Head of caudate nucleus (tissue), 42 donors: ENCODE measurements at regions not wholly inside any gene's neighbourhood (a gene's known extent, or its start where the extent isn't known, plus 50 kb on each side); places are given as distances from the start of the nearest gene placed in this dataset.

ENCODE experiments used
- DNase-seq, 42 donors: peaks; one replicate each; pipeline versions ENCODE4 v3.0.0 to v3.0.0-alpha.2; 2020 to 2021; ENCODE audit warnings: mixed read lengths in 7 of 42
- intact Hi-C: fragments of 100-400 bp; cut with DNase I; formaldehyde crosslinking; loops from one replicate; pipeline ENCODE4 v1.15.0; 2022

- intact Hi-C loops, result no loop called here
Measured at GRCh38 chr18:71842666-71843065, 701.5 kb downstream of the CBLN2 start.

DNA sequence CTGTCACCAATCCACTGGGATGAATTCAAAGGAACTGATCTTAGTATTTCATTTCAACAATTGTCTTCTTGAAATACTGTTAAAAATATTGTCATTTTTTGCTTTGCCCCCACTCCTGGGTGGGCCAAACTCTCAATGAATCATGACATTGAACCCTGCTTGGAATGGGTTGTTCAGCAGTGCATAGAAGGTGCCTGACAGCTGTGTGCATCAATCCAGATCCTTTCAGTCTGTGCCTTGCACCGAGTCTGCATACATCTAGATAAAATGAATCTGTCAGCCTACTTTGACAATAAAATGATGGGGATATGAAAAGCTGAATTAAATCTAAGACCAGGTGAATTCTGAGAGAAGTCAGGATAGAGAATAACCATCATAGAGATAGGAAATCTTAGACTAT, 706.6 kb downstream of the CBLN2 start:
- no peak for DNase-seq
- intact Hi-C loops, result no loop called here

More at GRCh38 chr18:71842666-71843065, 701.5 kb downstream of the CBLN2 start:
- DNase-seq, result no peak

DNA sequence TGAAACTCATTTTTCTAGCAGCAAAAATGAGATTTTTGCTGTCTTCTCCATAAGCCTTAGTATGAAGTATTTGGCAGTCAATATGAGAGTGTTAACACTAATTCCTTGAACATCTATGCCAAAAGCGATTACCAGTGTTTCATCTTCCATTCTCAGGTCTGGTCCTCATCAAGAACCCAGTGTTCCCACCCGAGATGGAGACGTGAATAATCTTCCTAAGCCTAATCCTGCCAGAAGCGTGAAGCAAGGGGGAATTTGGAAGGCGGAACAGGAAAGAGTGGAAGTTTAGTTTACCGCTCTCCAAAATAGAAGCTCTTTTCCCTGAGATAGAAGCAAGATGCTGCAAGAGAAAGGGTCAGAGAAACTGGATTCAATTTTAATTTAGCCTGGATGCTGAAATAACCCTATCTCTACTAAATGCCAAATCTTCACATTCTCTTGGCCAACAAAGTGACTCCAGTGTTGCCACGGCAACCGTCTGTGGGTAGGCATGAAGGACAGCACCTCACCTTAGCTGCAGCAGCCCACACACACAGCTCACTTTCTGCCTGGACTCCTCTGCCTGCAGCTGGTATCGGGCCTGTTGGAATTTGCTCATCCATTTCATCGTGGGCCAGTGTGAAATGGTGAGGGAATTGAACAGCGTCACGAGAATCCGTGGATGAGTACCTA, 711.1 kb downstream of the CBLN2 start:
- peak in 1 of 42 donors; percentile 24 for DNase-seq
- intact Hi-C loops, result no loop called here

GRCh38 chr18:71831039-71831438, 713.1 kb downstream of the CBLN2 start:
- intact Hi-C loops, result no loop called here

GRCh38 chr18:71827301-71827700, 716.8 kb downstream of the CBLN2 start:
- no peak for DNase-seq
- intact Hi-C loops, result no loop called here

More at GRCh38 chr18:71831039-71831438, 713.1 kb downstream of the CBLN2 start:
- no peak for DNase-seq

GRCh38 chr18:71815305-71815704, 728.8 kb downstream of the CBLN2 start:
- DNase-seq, result no peak
- intact Hi-C loops, result no loop called here

DNA sequence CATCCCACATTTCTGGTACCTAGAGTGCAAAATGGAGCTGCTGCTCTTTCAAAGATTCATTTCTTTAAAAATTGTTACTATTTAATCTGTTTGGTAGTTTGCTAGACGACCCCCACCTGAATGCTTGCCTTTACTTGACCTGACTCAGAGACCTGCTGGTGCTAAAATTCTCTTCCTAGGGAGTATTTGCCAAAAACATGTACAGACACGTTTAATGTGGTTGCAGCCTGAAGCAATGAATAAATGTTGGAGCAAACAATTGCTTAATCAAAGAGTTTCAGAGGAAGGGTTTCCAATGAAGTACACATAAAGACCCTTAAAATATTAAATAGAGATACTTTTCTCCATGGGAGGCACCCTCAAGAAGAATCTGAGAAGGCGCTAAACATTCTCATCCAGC, 734.4 kb downstream of the CBLN2 start:
- DNase-seq, result no peak
- intact Hi-C loops, result no loop called here

DNA sequence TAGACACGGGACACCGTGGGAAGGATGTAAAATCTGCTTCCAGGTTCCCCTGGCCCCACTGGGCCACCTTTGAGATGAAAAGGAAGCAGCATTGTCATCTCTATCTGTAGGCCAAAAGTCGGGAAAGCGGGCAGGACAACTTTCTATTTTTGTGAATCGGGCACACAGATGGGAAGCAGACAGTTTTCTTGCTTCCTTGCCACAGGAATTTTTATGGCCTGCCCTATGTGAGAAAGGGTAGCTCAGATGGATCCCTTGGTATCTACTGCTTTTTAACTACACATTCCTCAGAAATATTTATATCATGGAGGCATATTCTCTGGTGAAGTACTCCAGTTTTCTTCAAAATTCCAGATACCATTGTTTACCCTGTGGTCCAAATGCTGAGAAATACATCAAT, 735.5 kb downstream of the CBLN2 start:
- DNase-seq, result no peak
- intact Hi-C loops, result no loop called here

DNA sequence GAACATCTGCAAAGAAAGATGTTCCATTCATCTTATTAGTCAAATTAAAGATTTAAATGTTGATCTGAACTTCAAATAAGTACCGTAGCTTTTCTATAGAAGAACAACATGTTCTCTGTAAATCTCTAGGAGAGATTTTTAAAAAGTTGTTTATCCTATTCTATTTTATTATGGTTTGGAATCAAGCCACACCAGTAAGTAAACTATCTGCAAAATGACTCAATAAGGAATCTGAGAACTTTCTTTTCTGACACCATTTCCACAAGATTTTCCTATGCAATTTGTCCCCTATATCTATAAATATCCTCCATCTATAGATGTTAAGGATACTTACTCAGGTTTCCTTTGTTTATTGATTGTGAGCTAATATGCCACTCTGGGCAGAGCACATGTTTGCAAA, 736.6 kb downstream of the CBLN2 start:
- no peak for DNase-seq
- intact Hi-C loops, result no loop called here

DNA sequence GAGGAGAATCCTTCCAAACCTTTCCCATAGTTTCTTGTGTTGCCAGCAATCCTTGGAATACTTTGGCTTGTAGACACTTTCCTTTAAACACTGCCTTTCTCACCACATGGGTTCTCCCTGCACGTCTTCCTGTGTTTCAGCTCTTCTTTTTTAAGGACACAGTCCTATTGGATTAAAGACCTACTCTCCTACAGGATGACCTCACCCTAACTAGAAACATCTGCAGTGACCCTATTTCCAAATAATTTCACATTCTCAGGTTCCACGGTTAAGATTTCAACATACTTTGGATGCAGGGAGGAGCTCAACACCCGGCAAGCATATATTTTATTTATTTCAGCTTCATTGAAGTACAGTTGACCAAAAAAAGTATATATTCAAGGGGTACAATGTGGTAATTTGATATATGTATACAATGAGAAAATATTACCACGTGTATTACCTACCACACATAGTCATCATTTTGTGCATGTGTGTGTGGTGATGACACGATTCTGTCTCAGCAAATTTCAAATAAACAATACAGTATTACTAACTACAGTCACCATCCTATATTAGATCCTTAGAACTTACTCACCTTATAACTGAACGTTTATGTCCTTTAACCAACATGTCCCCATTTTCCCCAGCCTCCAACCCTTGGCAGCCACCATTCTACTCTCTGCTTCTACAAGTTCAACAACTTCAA, 745.0 kb downstream of the CBLN2 start:
- intact Hi-C loops, result no loop called here

GRCh38 chr18:71797554-71797953, 746.6 kb downstream of the CBLN2 start:
- DNase-seq, result no peak
- intact Hi-C loops, result no loop called here

More for the DNA sequence above, 745.0 kb downstream of the CBLN2 start:
- no peak for DNase-seq

- peak in 2 of 42 donors; percentile 3 to 46 for DNase-seq
- intact Hi-C loops, result no loop called here
Measured at GRCh38 chr18:71784777-71785176, 759.4 kb downstream of the CBLN2 start.

DNA sequence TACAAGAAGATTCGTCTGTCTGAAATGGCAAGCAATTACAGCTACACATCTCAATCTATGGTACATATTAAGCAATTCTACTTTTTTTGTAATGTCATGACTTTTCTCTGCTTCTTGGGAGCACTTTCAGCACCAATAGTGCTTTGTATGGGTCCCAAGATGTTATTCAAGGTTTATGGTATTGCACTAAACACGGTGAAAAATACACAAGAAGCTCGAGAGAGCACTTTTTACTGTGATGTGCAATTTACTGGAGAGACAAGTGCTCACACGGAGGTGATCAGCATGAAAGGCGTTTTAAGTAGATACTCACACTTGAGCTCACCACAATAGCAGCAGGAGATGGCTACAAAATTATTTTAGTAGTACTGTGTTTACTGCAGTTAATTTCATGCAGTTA, 783.6 kb downstream of the CBLN2 start:
- intact Hi-C loops, result no loop called here
- DNase-seq, result no peak

DNA sequence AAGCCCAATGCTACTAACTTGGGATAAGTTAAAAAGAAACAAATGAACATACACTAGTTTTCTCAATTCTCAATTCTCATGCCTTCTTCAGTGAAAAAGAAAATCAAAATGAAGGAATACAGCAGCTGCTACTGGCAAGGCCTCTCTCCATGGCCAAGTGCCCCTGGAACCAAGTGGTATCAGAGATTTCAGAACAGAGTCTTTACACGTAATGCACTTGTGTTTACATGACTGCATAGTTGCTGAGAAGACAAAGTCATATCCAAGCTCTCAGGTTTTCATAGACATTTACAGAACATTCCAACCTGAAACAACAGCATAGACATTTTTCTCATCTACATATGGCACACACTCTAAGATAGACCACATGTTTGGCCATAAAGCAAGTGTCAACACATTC, 789.9 kb downstream of the CBLN2 start:
- intact Hi-C loops, result no loop called here
- DNase-seq, result no peak

- intact Hi-C loops, result no loop called here
- DNase-seq, result no peak
Measured at GRCh38 chr18:71743634-71744033, 800.5 kb downstream of the CBLN2 start.

- intact Hi-C loops, result no loop called here
- no peak for DNase-seq
Measured at GRCh38 chr18:71729611-71730010, 814.5 kb downstream of the CBLN2 start.

- DNase-seq, result no peak
- intact Hi-C loops, result no loop called here
Measured at GRCh38 chr18:71727909-71728308, 816.2 kb downstream of the CBLN2 start.

- intact Hi-C loops, result no loop called here
- DNase-seq, result no peak
Measured at GRCh38 chr18:71725256-71725655, 818.9 kb downstream of the CBLN2 start.

DNA sequence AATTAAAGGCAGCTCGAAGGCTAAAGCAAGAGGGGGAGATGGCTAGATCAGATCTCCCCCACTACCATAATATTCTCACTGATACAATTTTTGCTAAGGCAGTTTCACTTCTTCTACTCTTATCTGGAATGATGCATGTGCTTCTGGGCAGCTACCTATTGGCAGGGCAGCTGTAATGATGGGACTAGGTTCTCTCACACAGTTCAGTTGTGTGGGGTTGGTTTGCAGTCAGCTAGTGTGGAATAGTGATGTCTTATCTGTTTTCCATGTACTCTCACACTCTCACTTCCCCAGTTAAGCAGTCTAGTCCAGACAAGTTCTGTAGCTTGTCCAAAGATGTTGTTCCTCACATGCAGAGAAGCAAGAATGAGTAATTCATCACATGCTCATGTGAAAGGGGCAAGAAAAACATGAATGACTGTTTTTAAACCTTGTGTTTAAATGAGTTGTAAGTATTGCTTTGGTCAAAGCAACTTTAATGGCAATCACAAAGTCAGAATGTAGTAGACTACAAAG, 836.1 kb downstream of the CBLN2 start:
- intact Hi-C loops, result no loop called here
- DNase-seq, result no peak

GRCh38 chr18:71707400-71707799, 836.7 kb downstream of the CBLN2 start:
- intact Hi-C loops, result no loop called here
- DNase-seq, result no peak
